ENCODE measurements at regions not wholly inside any gene's neighbourhood (a gene's known extent, or its start where the extent isn't known, plus 50 kb on each side); places are given as distances from the start of the nearest gene placed in this dataset.

DNA sequence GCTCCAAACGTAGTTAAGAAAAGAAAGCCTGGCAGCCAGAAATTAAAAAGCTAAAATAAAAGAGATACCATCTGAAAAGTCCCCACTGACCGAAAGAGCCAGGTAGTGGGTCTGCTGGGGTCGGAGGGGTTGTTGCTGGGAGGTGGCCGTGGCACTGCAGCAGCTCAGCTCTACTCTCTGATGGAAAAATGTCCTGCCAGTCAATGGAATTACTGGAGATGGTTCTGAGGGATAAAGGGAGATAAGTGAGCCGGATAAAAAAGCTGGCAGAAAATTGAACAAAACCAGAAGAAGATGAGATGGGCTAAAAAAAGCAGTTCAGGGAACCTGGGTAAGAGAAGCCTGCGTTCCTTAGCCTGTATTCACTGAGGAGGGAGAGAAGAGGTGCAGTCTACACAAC lies 202.8 kb downstream of the SREK1 start:
- no peaks in the 10 kb centered on the region for H3K36me3 ChIP-seq (ENCODE audit: insufficient read depth)
- 64% methylated on average over 6 of the region's 6 CpGs for WGBS
- H3K4me1 ChIP-seq (ENCODE audit: insufficient read depth), result no peaks in the 10 kb centered on the region
- DNase-seq (ENCODE audit: extremely low spot score), result no peak
- no peak overlapping the region for H3K27ac ChIP-seq (ENCODE audit: low read depth)
- no peak overlapping the region for H3K4me3 ChIP-seq (ENCODE audit: low read depth, low read length)

DNA sequence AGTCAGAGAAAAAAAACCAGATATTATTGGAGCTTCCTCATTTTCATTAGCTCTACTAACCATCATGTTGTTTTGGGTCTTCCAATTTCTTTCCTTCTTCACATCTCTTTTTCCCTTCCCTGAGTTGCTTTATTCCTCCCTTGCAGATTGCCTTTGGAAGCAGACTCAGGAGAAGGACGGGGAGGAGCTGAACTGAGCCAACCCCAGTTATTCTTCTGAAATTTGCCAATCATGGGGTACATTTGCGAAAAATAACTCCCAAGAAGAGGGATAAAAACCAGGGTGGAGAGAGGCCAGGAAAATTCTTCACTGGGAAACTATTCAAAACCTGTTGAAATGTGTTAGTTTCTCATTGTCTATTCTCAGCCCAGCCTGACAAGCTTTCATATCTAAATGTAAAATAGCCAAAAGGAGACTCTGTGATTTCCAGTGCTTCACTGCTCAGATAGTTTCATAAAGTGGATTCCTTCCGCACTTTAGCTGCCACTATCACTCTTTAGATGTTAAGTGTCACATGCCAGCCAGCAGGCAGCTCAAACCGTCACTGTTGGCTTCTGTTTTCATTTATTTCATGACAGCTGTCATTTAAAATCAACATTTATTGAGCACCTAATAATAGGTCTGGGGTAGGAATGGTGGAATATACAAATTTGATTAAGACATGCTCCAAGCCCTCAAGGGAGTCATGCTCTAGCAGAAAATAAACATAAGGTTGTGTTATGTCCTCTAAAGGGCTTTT lies 204.5 kb downstream of the SREK1 start:
- Histone ChIP-seq H3K27ac (ENCODE audit: low read depth) (no peak overlapping the region), H3K4me1 (ENCODE audit: insufficient read depth) (no peaks in the 10 kb centered on the region), H3K36me3 (ENCODE audit: insufficient read depth) (no peaks in the 10 kb centered on the region), H3K4me3 (ENCODE audit: low read depth, low read length) (no peak overlapping the region)
- WGBS, result 77% methylated on average over 4 of the region's 4 CpGs
- no peak for DNase-seq (ENCODE audit: extremely low spot score)

DNA sequence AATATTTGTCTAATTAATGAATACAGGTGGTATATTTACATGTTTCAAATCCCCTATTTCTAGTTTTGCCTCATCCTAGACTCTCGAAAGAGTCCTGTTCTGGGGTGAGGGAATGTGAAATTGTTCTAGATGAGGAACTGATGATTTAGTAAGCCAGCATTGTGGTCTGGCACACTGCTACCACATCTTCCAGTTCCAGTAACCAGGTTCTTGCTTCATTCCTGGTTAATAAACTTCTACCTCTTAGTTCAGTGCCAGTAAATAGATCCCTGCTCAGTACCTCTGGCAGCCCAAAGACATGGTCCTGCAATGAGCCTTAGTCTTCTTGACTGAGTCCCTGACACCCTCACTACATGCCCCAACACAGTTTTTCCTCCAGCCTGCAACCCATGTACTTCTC lies 207.7 kb downstream of the SREK1 start:
- Histone ChIP-seq H3K4me1 (ENCODE audit: insufficient read depth) (no peaks in the 10 kb centered on the region), H3K27ac (ENCODE audit: low read depth) (no peak overlapping the region), H3K36me3 (ENCODE audit: insufficient read depth) (no peaks in the 10 kb centered on the region), H3K4me3 (ENCODE audit: low read depth, low read length) (no peak overlapping the region)
- WGBS, result 72% methylated on average over 1 of the region's 1 CpG
- DNase-seq (ENCODE audit: extremely low spot score), result no peak

DNA sequence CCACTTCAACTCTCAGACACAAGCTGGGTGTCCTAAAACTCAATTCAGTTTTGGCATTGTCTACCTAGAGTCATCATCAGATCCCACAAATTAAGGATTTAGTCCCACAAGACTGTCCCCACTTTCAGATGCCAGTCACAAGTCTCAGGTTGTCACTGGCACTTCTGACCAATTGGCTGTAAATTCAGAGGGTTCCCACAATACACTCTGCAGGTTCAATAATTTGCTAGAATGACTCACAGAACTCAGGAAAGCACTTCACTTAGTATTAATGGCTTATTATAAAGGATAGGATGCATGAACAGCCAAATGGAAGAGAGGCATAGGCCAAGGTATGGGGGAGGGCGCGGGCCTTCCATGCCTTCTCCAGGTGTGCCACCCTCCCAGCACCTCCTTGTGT lies 209.1 kb downstream of the SREK1 start:
- 98% methylated on average over 2 of the region's 2 CpGs for WGBS

DNA sequence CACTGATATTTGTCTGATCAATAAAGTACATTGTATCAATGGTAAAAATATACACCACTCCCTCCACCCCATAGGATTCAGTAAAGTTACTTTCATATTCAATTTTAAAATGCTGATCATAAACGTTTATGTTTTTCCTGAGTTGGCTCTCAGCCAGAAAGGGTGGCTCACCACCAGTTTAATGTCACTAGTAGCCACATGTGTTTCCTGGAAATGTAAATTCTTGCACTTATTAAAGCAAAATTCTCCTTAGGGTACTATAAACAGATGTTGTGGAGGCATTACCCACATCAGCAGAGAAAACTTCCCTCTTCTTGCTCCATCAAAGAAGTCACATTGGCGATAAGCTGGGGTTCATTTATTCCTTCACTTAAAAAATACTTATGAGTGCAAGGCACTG lies 210.3 kb downstream of the SREK1 start:
- WGBS, result 42% methylated on average over 2 of the region's 2 CpGs
- no peak overlapping the region for H3K27ac ChIP-seq (ENCODE audit: low read depth)
- H3K4me3 ChIP-seq (ENCODE audit: low read depth, low read length), result no peak overlapping the region
- H3K4me1 ChIP-seq (ENCODE audit: insufficient read depth), result no peaks in the 10 kb centered on the region
- H3K36me3 ChIP-seq (ENCODE audit: insufficient read depth), result no peaks in the 10 kb centered on the region
- DNase-seq (ENCODE audit: extremely low spot score), result no peak

More for the DNA sequence above, 209.1 kb downstream of the SREK1 start:
- DNase-seq (ENCODE audit: extremely low spot score), result no peak
- Histone ChIP-seq H3K36me3 (ENCODE audit: insufficient read depth) (no peaks in the 10 kb centered on the region), H3K27ac (ENCODE audit: low read depth) (no peak overlapping the region), H3K4me1 (ENCODE audit: insufficient read depth) (no peaks in the 10 kb centered on the region), H3K4me3 (ENCODE audit: low read depth, low read length) (no peak overlapping the region)

DNA sequence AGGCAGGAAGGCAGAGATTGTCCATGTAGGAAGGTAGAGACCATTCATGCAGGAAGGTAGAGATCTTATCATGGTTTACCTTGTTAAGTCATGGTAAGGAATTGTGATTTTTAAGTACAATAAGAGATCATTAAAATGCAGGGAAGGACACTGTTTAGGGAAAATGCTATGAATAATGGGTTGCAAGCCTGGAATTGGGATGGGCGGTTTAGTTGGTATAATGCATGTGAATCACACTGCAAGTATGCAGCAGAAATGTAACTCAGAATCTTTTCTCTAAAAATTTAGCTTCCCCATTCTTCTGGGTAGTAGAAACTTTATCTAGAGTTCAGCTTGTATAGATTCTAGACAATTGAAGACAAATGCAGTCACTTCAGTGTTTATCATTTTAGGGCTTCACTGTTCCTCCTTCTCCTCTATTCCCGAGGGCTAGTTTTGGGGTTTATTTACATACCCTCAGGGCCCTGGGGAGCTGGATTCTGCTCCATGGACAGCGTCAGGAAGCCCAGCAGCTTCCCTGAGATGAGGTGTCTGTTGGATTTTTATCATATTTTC lies 212.0 kb downstream of the SREK1 start:
- 55% methylated on average over 3 of the region's 3 CpGs for WGBS
- no peaks in the 10 kb centered on the region for H3K4me1 ChIP-seq (ENCODE audit: insufficient read depth)
- no peak for DNase-seq (ENCODE audit: extremely low spot score)
- H3K4me3 ChIP-seq (ENCODE audit: low read depth, low read length), result no peak overlapping the region
- no peak overlapping the region for H3K27ac ChIP-seq (ENCODE audit: low read depth)
- no peaks in the 10 kb centered on the region for H3K36me3 ChIP-seq (ENCODE audit: insufficient read depth)

DNA sequence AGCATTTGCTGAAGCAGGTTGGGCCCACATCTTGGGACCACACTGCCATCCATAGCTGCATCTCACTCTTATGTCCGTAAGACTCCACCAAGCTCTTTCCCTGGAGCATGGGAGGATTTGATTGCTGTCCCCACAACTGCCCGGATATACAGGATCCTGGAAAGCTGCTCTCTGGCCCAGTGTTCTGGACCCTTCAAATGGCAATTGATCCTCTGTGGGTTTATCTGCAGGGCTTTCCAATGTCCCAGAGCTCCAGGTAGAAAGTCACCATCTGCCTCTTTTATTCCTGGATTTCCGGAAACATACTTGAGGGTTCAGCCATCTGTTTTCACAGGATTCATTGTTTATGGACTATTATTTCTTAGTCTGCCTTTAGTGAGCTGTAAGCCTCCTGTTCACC lies 214.6 kb downstream of the SREK1 start:
- H3K36me3 ChIP-seq (ENCODE audit: insufficient read depth), result no peaks in the 10 kb centered on the region
- WGBS, result 95% methylated on average over 3 of the region's 3 CpGs
- no peak for DNase-seq (ENCODE audit: extremely low spot score)

DNA sequence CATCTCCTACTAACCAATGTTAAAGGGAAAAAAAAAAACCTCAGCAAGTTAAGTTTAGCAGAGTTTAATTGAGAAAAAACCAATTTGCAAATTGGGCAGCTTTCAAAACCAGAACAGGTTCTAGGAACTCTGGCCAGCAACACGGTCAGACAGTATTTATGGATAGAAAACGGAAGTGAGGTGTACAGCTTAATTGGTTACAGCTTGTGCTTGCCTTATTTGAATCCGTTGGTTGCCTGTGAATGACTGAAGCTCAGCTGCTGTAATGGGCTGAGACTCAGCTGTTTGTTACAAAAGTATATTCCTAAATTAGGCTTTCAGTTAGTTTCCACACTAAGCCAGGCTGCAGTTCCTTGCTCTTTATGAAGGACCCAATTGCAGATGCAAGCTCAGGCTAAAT lies 217.0 kb downstream of the SREK1 start:
- H3K4me3 ChIP-seq (ENCODE audit: low read depth, low read length), result no peak overlapping the region
- WGBS, result 57% methylated on average over 3 of the region's 3 CpGs
- no peaks in the 10 kb centered on the region for H3K4me1 ChIP-seq (ENCODE audit: insufficient read depth)
- no peak overlapping the region for H3K27ac ChIP-seq (ENCODE audit: low read depth)
- H3K36me3 ChIP-seq (ENCODE audit: insufficient read depth), result no peaks in the 10 kb centered on the region
- DNase-seq (ENCODE audit: extremely low spot score), result no peak

More for the DNA sequence above, 214.6 kb downstream of the SREK1 start:
- H3K4me3 ChIP-seq (ENCODE audit: low read depth, low read length), result no peak overlapping the region
- no peaks in the 10 kb centered on the region for H3K4me1 ChIP-seq (ENCODE audit: insufficient read depth)
- no peak overlapping the region for H3K27ac ChIP-seq (ENCODE audit: low read depth)

DNA sequence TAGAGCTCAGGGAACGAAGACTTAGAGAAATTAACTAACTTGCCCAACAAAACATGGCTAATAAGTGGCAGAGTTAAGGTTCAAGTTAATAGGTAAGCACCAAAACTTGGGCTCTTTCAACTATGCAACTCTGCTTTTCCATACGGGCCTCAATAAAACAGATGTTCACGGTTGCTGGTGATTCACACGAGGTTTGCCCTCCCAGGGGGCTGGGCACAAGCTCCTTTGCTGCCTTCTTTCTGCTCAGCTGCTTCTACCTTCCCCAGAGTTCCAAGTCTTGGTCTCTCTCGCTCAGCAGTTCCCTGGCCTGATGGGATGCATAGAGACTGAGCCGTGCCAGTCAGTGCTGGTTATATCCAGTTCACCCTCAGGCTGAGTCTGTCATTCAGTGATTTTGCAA lies 217.9 kb downstream of the SREK1 start:
- 75% methylated on average over 6 of the region's 6 CpGs for WGBS
- DNase-seq (ENCODE audit: extremely low spot score), result no peak
- no peak overlapping the region for H3K4me3 ChIP-seq (ENCODE audit: low read depth, low read length)
- H3K4me1 ChIP-seq (ENCODE audit: insufficient read depth), result no peaks in the 10 kb centered on the region
- H3K27ac ChIP-seq (ENCODE audit: low read depth), result no peak overlapping the region
- H3K36me3 ChIP-seq (ENCODE audit: insufficient read depth), result no peaks in the 10 kb centered on the region

DNA sequence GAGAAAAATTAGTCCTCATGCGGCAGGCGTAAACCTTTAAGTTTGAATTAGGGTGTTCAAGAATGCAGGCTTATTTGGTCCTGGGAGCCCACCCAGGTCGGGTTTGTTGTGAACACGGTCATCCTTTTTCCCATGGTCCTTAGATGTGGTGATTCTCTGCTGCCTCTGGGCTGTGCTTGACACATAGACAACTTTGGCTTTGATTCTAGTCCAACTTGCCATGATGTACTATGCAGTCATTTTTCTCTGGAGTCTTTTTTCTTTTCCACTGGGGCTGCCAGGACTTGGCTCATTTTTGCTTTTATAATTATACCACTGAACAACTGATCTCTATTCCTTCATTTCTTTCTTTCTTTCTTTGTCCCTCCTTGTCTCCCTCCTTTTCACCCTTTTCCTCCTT lies 218.6 kb downstream of the SREK1 start:
- no peak for DNase-seq (ENCODE audit: extremely low spot score)
- no peaks in the 10 kb centered on the region for H3K4me1 ChIP-seq (ENCODE audit: insufficient read depth)
- no peaks in the 10 kb centered on the region for H3K36me3 ChIP-seq (ENCODE audit: insufficient read depth)
- 87% methylated on average over 4 of the region's 4 CpGs for WGBS
- H3K27ac ChIP-seq (ENCODE audit: low read depth), result no peak overlapping the region
- no peak overlapping the region for H3K4me3 ChIP-seq (ENCODE audit: low read depth, low read length)

DNA sequence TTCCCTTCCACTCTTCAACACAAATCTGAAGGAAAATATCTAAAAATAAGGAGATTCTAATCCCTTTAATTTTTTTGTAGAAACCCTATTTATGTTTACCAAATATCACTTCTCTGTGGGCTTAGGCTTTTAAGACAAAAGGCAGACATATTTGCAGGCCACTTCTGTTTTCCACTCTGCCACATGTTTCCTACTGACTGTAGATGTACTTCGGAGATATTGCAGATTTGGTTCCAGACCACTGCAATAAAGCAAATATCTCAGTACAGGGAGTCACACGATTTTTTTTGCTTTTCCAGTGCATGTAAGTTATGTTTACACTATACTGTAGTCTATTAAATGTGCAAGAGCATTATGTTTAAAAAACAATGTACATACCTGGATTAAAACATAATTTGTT lies 219.0 kb downstream of the SREK1 start:
- H3K27ac ChIP-seq (ENCODE audit: low read depth), result no peak overlapping the region
- WGBS, result 39% methylated on average over 2 of the region's 2 CpGs
- no peaks in the 10 kb centered on the region for H3K36me3 ChIP-seq (ENCODE audit: insufficient read depth)
- no peak for DNase-seq (ENCODE audit: extremely low spot score)
- no peak overlapping the region for H3K4me3 ChIP-seq (ENCODE audit: low read depth, low read length)
- no peaks in the 10 kb centered on the region for H3K4me1 ChIP-seq (ENCODE audit: insufficient read depth)

DNA sequence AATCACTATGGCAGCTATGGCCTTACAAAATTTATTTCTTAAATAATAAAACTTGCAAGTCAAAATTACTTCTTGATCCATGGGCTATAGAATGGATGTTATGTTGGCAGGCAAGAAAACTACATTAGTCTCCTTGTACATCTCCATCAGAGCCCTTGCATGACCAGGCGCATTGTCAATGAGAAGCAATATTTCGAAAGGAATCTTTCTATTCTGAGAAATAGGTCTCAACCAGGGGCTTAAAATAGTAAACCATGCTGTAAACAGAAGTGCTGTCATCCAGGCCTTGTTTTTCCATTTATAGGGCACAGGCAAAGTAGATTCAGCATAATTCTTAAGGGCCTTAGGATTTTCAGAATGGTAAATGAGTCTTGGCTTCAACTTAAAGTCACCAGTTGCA lies 220.1 kb downstream of the SREK1 start:
- Histone ChIP-seq H3K27ac (ENCODE audit: low read depth) (no peak overlapping the region), H3K4me1 (ENCODE audit: insufficient read depth) (no peaks in the 10 kb centered on the region), H3K36me3 (ENCODE audit: insufficient read depth) (no peaks in the 10 kb centered on the region), H3K4me3 (ENCODE audit: low read depth, low read length) (no peak overlapping the region)
- WGBS, result 89% methylated on average over 2 of the region's 2 CpGs
- DNase-seq (ENCODE audit: extremely low spot score), result no peak

DNA sequence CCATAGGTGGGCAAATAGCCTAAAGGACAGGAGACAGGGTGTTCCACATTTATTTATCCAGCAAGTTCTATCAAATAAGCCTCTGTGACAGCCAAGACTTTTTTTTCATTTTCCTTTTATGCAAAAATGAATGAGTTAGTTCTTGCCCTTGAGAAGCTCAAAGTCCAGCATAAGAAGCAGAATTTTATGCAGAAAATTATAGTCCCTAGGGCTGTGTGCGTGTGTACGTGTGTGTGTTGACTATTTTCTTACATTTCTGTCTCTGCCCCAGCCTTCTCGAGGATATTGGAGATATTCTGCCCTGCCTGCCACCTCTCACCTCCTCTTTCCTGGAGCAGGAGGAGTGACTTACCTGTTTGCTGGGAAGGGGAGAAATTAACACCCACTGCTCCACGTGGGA lies 221.9 kb downstream of the SREK1 start:
- 68% methylated on average over 4 of the region's 4 CpGs for WGBS
- no peaks in the 10 kb centered on the region for H3K4me1 ChIP-seq (ENCODE audit: insufficient read depth)
- no peak overlapping the region for H3K27ac ChIP-seq (ENCODE audit: low read depth)
- H3K36me3 ChIP-seq (ENCODE audit: insufficient read depth), result no peaks in the 10 kb centered on the region
- H3K4me3 ChIP-seq (ENCODE audit: low read depth, low read length), result no peak overlapping the region
- no peak for DNase-seq (ENCODE audit: extremely low spot score)

DNA sequence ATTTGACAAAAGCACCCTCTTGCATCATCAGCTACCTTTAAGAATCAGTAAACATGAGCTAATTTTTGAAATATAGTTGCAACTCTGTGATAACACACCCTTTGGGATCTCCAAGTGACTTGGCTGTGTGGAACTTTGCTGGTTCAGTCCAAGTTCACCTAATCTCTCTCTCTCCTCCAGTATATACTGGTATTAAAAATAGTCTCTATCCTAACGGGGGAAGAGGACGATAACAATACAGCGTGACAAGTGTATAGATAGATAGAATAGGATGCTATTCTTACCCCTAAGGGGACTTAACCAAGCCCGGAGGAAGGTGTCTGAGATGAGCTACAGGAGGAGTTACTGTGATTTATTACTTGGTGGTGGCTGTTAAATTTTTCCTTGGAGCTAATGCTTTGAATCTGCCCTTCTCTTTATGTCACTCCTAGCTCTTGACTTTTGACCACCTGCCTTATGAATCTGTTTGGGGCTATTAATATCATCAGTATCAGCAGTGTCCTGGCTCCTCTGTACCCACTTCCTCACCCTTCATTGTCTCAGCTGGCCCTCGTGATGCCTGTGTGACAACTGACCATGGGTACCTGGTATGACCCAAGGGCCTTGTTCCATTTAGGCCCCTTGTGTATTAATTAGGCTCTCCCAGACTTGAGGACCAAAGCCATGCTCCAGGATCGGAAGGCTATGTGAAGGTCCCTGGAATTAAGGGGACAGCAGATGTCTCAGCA lies 223.9 kb downstream of the SREK1 start:
- Histone ChIP-seq H3K27ac (ENCODE audit: low read depth) (no peak overlapping the region), H3K4me3 (ENCODE audit: low read depth, low read length) (no peak overlapping the region), H3K36me3 (ENCODE audit: insufficient read depth) (no peaks in the 10 kb centered on the region), H3K4me1 (ENCODE audit: insufficient read depth) (no peaks in the 10 kb centered on the region)
- DNase-seq (ENCODE audit: extremely low spot score), result no peak
- 66% methylated on average over 6 of the region's 6 CpGs for WGBS

Data from urinary bladder (tissue), 3 donors.